ENCODE measurements at regions not wholly inside any gene's neighbourhood (a gene's known extent, or its start where the extent isn't known, plus 50 kb on each side); places are given as distances from the start of the nearest gene placed in this dataset.

- no peak for DNase-seq (ENCODE audit: low read depth in 2 of 2)
- no peaks in the 10 kb centered on the region for H4K20me1 ChIP-seq (ENCODE audit: control insufficient read depth, extremely low read depth, insufficient read depth, low read length)
- H3K4me3 ChIP-seq (replicated peaks in 1 of 4; ENCODE audit: control extremely low read depth in 1 of 4, insufficient read depth in 1 of 4, low read depth in 3 of 4, low read length in 4 of 4), result no peak overlapping the region
- no peak for TF ChIP-seq EZH2 (IDR thresholded peaks at IDR 0.05; ENCODE audit: low read length, missing control alignments)
- TF ChIP-seq CTCF (conservative IDR thresholded peaks at IDR 0.05 in 1 of 2, IDR thresholded peaks at IDR 0.05 in 1 of 2; ENCODE audit: low read depth in 1 of 2, low read length in 2 of 2), result no peak
- no peak overlapping the region for H2AFZ ChIP-seq (ENCODE audit: low read length)
- no peaks in the 10 kb centered on the region for H3K27me3 ChIP-seq (ENCODE audit: control insufficient read depth, insufficient read depth, low read length)
- H3K4me1 ChIP-seq (ENCODE audit: control insufficient read depth, extremely low read depth, insufficient read depth, low read length), result no peaks in the 10 kb centered on the region
- H3K4me2 ChIP-seq (ENCODE audit: extremely low read depth, insufficient read depth, low read length), result no peak overlapping the region
- H3K9ac ChIP-seq (ENCODE audit: insufficient read depth, low read length), result no peak overlapping the region
- no peaks in the 10 kb centered on the region for H3K36me3 ChIP-seq (ENCODE audit: control insufficient read depth, insufficient read depth, low read length)
- H3K9me3 ChIP-seq (ENCODE audit: control insufficient read depth, insufficient read depth, low read depth, low read length), result no peaks in the 10 kb centered on the region
- no peak overlapping the region for H3K27ac ChIP-seq (ENCODE audit: insufficient read depth, low read length)
- no peaks in the 10 kb centered on the region for H3K79me2 ChIP-seq (ENCODE audit: control insufficient read depth, insufficient read depth, low read length)
Observed at GRCh38 chr13:77377016-77377415, 50.1 kb upstream of the MYCBP2 start.
